ENCODE measurements at regions not wholly inside any gene's neighbourhood (a gene's known extent, or its start where the extent isn't known, plus 50 kb on each side); places are given as distances from the start of the nearest gene placed in this dataset.

DNA sequence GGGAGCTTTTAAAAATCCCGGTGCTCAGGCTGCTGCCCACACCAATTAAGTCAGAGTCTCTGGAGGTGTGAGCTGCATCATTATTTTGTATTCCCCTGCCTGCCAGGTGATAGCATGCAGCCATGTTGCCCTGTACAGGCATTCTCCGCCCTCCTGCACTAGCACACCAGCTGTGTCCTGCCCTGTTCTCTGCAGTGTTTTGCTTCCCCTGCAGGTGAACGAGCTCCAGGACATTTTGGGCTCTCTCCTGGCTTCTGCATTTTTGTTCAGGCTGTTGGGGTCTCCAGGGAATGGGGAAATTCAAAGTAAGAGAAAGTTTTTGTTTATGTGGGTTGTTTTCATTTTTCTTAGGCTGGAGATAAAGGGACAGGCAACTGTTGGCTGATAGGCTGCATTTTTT lies 271.0 kb upstream of the COBL start:
- no peak for TF ChIP-seq POLR2A (IDR thresholded peaks at IDR 0.05)
- TF ChIP-seq, protein P1, sequence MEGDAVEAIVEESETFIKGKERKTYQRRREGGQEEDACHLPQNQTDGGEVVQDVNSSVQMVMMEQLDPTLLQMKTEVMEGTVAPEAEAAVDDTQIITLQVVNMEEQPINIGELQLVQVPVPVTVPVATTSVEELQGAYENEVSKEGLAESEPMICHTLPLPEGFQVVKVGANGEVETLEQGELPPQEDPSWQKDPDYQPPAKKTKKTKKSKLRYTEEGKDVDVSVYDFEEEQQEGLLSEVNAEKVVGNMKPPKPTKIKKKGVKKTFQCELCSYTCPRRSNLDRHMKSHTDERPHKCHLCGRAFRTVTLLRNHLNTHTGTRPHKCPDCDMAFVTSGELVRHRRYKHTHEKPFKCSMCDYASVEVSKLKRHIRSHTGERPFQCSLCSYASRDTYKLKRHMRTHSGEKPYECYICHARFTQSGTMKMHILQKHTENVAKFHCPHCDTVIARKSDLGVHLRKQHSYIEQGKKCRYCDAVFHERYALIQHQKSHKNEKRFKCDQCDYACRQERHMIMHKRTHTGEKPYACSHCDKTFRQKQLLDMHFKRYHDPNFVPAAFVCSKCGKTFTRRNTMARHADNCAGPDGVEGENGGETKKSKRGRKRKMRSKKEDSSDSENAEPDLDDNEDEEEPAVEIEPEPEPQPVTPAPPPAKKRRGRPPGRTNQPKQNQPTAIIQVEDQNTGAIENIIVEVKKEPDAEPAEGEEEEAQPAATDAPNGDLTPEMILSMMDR (IDR thresholded peaks at IDR 0.05), result no peak

Data from testis (tissue), 2 donors.